PC-3 (cell line): ENCODE measurements at regions not wholly inside any gene's neighbourhood (a gene's known extent, or its start where the extent isn't known, plus 50 kb on each side); places are given as distances from the start of the nearest gene placed in this dataset.

Experiments used
- ATAC-seq: fragments of 200-7000 bp; cut with Tn5 transposase; 2 replicates; pipeline ENCODE4 v1.9.1; 2020; ENCODE audit warnings: mild to moderate bottlenecking, moderate library complexity
- BruUV-seq: library from RNA; stranded (reverse); fragments of 400-500 nt; replicated peaks from 2 replicates; lab custom pipeline; 2021; lab: Mats Ljungman, UMichigan
- CTCF ChIA-PET: fragments of 300-600 bp; sonication (Branson Sonifier 250); formaldehyde crosslinking; loops from one replicate; lab custom pipeline; 2022; ENCODE audit warnings: antibody characterized with exemption; lab: Charles Lee
- POLR2A ChIA-PET: fragments of 300-600 bp; sonication (Branson Sonifier 250); formaldehyde crosslinking; loops from one replicate; lab custom pipeline; 2022; ENCODE audit warnings: antibody characterized with exemption; ENCODE audit not compliant: unreplicated experiment; lab: Charles Lee
- DNase-seq: peaks from one replicate; pipeline ENCODE4 v3.0.0-alpha.2; 2015
- H2AFZ ChIP-seq: fragments of 300-600 bp; sonication (generic); 2 replicates; pipeline ENCODE4 v1.6.0; 2016; ENCODE audit warnings: antibody characterized with exemption, low read length
- H3F3A ChIP-seq: fragments of 300-600 bp; sonication (generic); one replicate; pipeline ENCODE4 v1.6.0; 2017; ENCODE audit warnings: antibody characterized with exemption, low read length, control low read depth, mild to moderate bottlenecking; ENCODE audit not compliant: unreplicated experiment
- H3K27ac ChIP-seq: fragments of 300-600 bp; sonication (generic); 2 replicates; pipeline ENCODE4 v1.5.1; 2016; ENCODE audit warnings: mild to moderate bottlenecking, low read length
- H3K27me3 ChIP-seq: fragments of 300-600 bp; sonication (generic); 2 replicates; pipeline ENCODE4 v1.6.1; 2016; ENCODE audit warnings: low read length, mixed read lengths
- H3K36me3 ChIP-seq: fragments of 300-600 bp; sonication (generic); 2 replicates; pipeline ENCODE4 v1.6.1; 2016; ENCODE audit warnings: low read depth, mixed run types, low read length, mixed read lengths
- H3K4me1 ChIP-seq: fragments of 300-600 bp; sonication (generic); 2 replicates; pipeline ENCODE4 v1.5.1; 2016; ENCODE audit warnings: low read length; ENCODE audit not compliant: insufficient read depth
- H3K4me2 ChIP-seq: fragments of 300-600 bp; sonication (generic); 2 replicates; pipeline ENCODE4 v1.6.0; 2016; ENCODE audit warnings: low read length
- H3K4me3 ChIP-seq: fragments of 300-600 bp; sonication (generic); 2 replicates; pipeline ENCODE4 v1.5.1; 2016; ENCODE audit warnings: mild to moderate bottlenecking, low read length, mixed read lengths
- H3K79me2 ChIP-seq: fragments of 300-600 bp; sonication (generic); 2 replicates; pipeline ENCODE4 v1.6.1; 2017; ENCODE audit warnings: low read length, mixed read lengths
- H3K9ac ChIP-seq: fragments of 300-600 bp; sonication (generic); 2 replicates; pipeline ENCODE4 v1.6.0; 2016; ENCODE audit warnings: mild to moderate bottlenecking, low read length
- H3K9me2 ChIP-seq: fragments of 300-600 bp; sonication (generic); replicated peaks from 2 replicates; pipeline ENCODE4 v1.6.1; 2016; ENCODE audit warnings: mixed run types, low read length, mixed read lengths
- H3K9me3 ChIP-seq: fragments of 300-600 bp; sonication (generic); 2 replicates; pipeline ENCODE4 v1.6.1; 2016; ENCODE audit warnings: low read length, mixed read lengths
- H4K20me1 ChIP-seq: fragments of 300-600 bp; sonication (generic); 2 replicates; pipeline ENCODE4 v1.6.1; 2016; ENCODE audit warnings: low read length, mixed read lengths
- CTCF ChIP-seq: fragments of 300-600 bp; sonication (generic); conservative IDR thresholded peaks from 2 replicates; pipeline ENCODE4 v1.5.1; 2017; ENCODE audit warnings: antibody characterized with exemption, low read depth, mild to moderate bottlenecking, low read length
- EZH2 ChIP-seq: fragments of 300-600 bp; sonication (generic); IDR thresholded peaks from one replicate; pipeline ENCODE4 v1.6.1; 2017; ENCODE audit warnings: antibody characterized with exemption, mild to moderate bottlenecking, low read length; ENCODE audit not compliant: unreplicated experiment
- EZH2phosphoT487 ChIP-seq: fragments of 300-600 bp; sonication (generic); IDR thresholded peaks from 2 replicates; pipeline ENCODE4 v1.6.1; 2018; ENCODE audit warnings: mild to moderate bottlenecking, antibody characterized with exemption, low read length, borderline replicate concordance
- intact Hi-C: fragments of 100-400 bp; cut with micrococcal nuclease; formaldehyde crosslinking; loops from 2 replicates; pipeline ENCODE4 v1.9.0; 2023

- Histone ChIP-seq H4K20me1 (no peaks in the 10 kb centered on the region), H3K9me3 (no peaks in the 10 kb centered on the region), H3K9ac (no peak overlapping the region), H3K79me2 (no peaks in the 10 kb centered on the region), H3K4me1 (no peaks in the 10 kb centered on the region), H3K36me3 (no peaks in the 10 kb centered on the region), H3K27ac (no peak overlapping the region), H3K27me3 (no peaks in the 10 kb centered on the region), H2AFZ (no peak overlapping the region), H3K9me2 (no peaks in the 10 kb centered on the region), H3K4me2 (no peak overlapping the region), H3K4me3 (no peak overlapping the region), H3F3A (no peaks in the 10 kb centered on the region)
- intact Hi-C loops: no loop called here
- DNase-seq: no peak
- TF ChIP-seq EZH2: no peak
- no peak for TF ChIP-seq CTCF
- TF ChIP-seq EZH2phosphoT487: no peak
- no peak for ATAC-seq
- no TSS peak for BruUV-seq
- ChIA-PET CTCF (no interaction called here), POLR2A (no interaction called here)
These were observed 129.0 kb downstream of the RPRM start for GRCh38 chr2:153349603-153350002.

- intact Hi-C loops: no loop called here
- Histone ChIP-seq H3K4me3 (no peak overlapping the region), H4K20me1 (no peaks in the 10 kb centered on the region), H3K9me3 (no peaks in the 10 kb centered on the region), H3K27ac (no peak overlapping the region), H2AFZ (no peak overlapping the region), H3K79me2 (no peaks in the 10 kb centered on the region), H3K27me3 (no peaks in the 10 kb centered on the region), H3F3A (no peaks in the 10 kb centered on the region), H3K9me2 (no peaks in the 10 kb centered on the region), H3K36me3 (no peaks in the 10 kb centered on the region), H3K4me2 (no peak overlapping the region), H3K9ac (no peak overlapping the region), H3K4me1 (no peaks in the 10 kb centered on the region)
- no TSS peak for BruUV-seq
- CTCF ChIA-PET: no interaction called here
- no peak for ATAC-seq
- TF ChIP-seq EZH2phosphoT487 (no peak), CTCF (no peak), EZH2 (no peak)
- no peak for DNase-seq
- POLR2A ChIA-PET: no interaction called here
These were observed 130.6 kb downstream of the RPRM start for GRCh38 chr2:153347818-153348495.

GRCh38 chr2:153320879-153321278 lies 157.7 kb downstream of the RPRM start:
- H3K4me1 ChIP-seq: no peaks in the 10 kb centered on the region
- no peaks in the 10 kb centered on the region for H4K20me1 ChIP-seq
- H3K4me2 ChIP-seq: no peak overlapping the region
- no peaks in the 10 kb centered on the region for H3K9me3 ChIP-seq
- H3K4me3 ChIP-seq: no peak overlapping the region
- H3K9me2 ChIP-seq: no peaks in the 10 kb centered on the region
- BruUV-seq: no TSS peak
- no peaks in the 10 kb centered on the region for H3K36me3 ChIP-seq
- H3K27ac ChIP-seq: no peak overlapping the region
- TF ChIP-seq EZH2phosphoT487 (no peak), CTCF (no peak), EZH2 (no peak)
- intact Hi-C loops: no loop called here
- ChIA-PET CTCF (no interaction called here), POLR2A (no interaction called here)
- no peaks in the 10 kb centered on the region for H3K79me2 ChIP-seq
- H3F3A ChIP-seq: no peaks in the 10 kb centered on the region
- no peak overlapping the region for H2AFZ ChIP-seq
- DNase-seq: no peak
- ATAC-seq: no peak
- H3K9ac ChIP-seq: no peak overlapping the region
- H3K27me3 ChIP-seq: 0 out of 2 replicates have a peak, but pooled peaks cover 4% of the 10 kb centered on the region
